GM12878 (cell line): ENCODE measurements at regions not wholly inside any gene's neighbourhood (a gene's known extent, or its start where the extent isn't known, plus 50 kb on each side); places are given as distances from the start of the nearest gene placed in this dataset.
"Not testable (repeated sequence)": the region's sequence is repeated elsewhere in the genome, so short reads cannot be mapped to it uniquely, and the experiment has no call there.

Source experiments
- ATAC-seq: fragments of 200-7000 bp; cut with Tn5 transposase; 3 replicates; pipeline ENCODE4 v1.9.1; 2020; ENCODE audit warnings: mild to moderate bottlenecking, moderate library complexity
- BruUV-seq: library from RNA; stranded (reverse); fragments of 400-500 nt; replicated peaks from 2 replicates; lab custom pipeline; 2021; lab: Mats Ljungman, UMichigan
- CTCF ChIA-PET: fragments of 300-600 bp; sonication (Branson Sonifier 250); formaldehyde crosslinking; extraction: SDS; loops from one replicate; lab custom pipeline; 2021; ENCODE audit warnings: inconsistent platforms; lab: Yijun Ruan, JAX
- POLR2A ChIA-PET: fragments of 350-600 bp; formaldehyde crosslinking; extraction: SDS; loops from one replicate; lab custom pipeline; 2021; ENCODE audit warnings: inconsistent platforms; lab: Charles Lee
- RAD21 ChIA-PET: fragments of 300-600 bp; sonication (Branson Sonifier 250); formaldehyde crosslinking; loops from one replicate; lab custom pipeline; 2023; ENCODE audit warnings: antibody characterized with exemption; ENCODE audit not compliant: unreplicated experiment; lab: Charles Lee
- SMC1A ChIA-PET: fragments of 300-600 bp; sonication (Branson Sonifier 250); formaldehyde crosslinking; loops from one replicate; lab custom pipeline; 2023; ENCODE audit not compliant: unreplicated experiment, uncharacterized antibody; lab: Charles Lee
- DNase-seq: peaks from one replicate; pipeline ENCODE4 v3.0.0-alpha.2; 2011; ENCODE audit warnings: low read depth, low spot score
- FAIRE-seq: peaks from 3 replicates; lab custom pipeline; 2011; peaks lifted over from hg19 to GRCh38; lab: Jason Lieb, UNC
- H2AFZ ChIP-seq: 2 replicates; pipeline ENCODE4 v1.6.0; 2011; ENCODE audit warnings: low read depth, low read length, control low read depth; ENCODE audit not compliant: control insufficient read depth
- H3K27ac ChIP-seq: 2 replicates; pipeline ENCODE4 v1.5.1; 2011; ENCODE audit warnings: control low read depth; ENCODE audit not compliant: control insufficient read depth, insufficient read depth
- H3K27me3 ChIP-seq, 2 experiments: replicated peaks in 1 of 2; 2 replicates each; pipeline versions ENCODE4 v1.6.0 to v1.6.1; 2011; ENCODE audit warnings: low read length in 1 of 2; ENCODE audit not compliant: control insufficient read depth in 2 of 2, insufficient read depth in 2 of 2
- H3K36me3 ChIP-seq, 2 experiments: 2 replicates each; pipeline ENCODE4 v1.5.1; 2011; ENCODE audit warnings: low read length in 1 of 2; ENCODE audit not compliant: control insufficient read depth in 2 of 2, insufficient read depth in 2 of 2
- H3K4me1 ChIP-seq: 2 replicates; pipeline ENCODE4 v1.6.1; 2011; ENCODE audit warnings: mild to moderate bottlenecking, low read length, moderate library complexity, mixed read lengths; ENCODE audit not compliant: control insufficient read depth, insufficient read depth
- H3K4me2 ChIP-seq: 2 replicates; pipeline ENCODE4 v1.6.0; 2011; ENCODE audit warnings: control low read depth; ENCODE audit not compliant: control insufficient read depth, insufficient read depth
- H3K4me3 ChIP-seq: fragments of 200-600 bp; sonication (generic); 2 replicates; pipeline ENCODE4 v1.5.1; 2016
- H3K79me2 ChIP-seq: 2 replicates; pipeline ENCODE4 v1.6.0; 2011; ENCODE audit warnings: low read length; ENCODE audit not compliant: control insufficient read depth, insufficient read depth
- H3K9ac ChIP-seq: 2 replicates; pipeline ENCODE4 v1.8.0; 2011; ENCODE audit warnings: low read length, control low read depth, mixed read lengths; ENCODE audit not compliant: control insufficient read depth, insufficient read depth
- H3K9me3 ChIP-seq: replicated peaks from 3 replicates; pipeline ENCODE4 v1.5.1; 2011; ENCODE audit warnings: mild to moderate bottlenecking, low read length; ENCODE audit not compliant: control insufficient read depth, insufficient read depth
- H4K20me1 ChIP-seq: 2 replicates; pipeline ENCODE4 v1.6.0; 2011; ENCODE audit not compliant: control insufficient read depth, insufficient read depth
- BCL11A ChIP-seq: IDR thresholded peaks from 2 replicates; pipeline ENCODE4 v1.6.1; 2011; ENCODE audit warnings: low read depth, low read length
- MLLT1 ChIP-seq: fragments of 450-650 bp; IDR thresholded peaks from 2 replicates; pipeline ENCODE4 v1.6.1; 2016; ENCODE audit warnings: mild to moderate bottlenecking
- ZBTB11 ChIP-seq: fragments of 450-650 bp; formaldehyde crosslinking; IDR thresholded peaks from 2 replicates; pipeline ENCODE4 v1.5.0; 2022; ENCODE audit warnings: mild to moderate bottlenecking, missing genetic modification characterization
- ZBTB33 ChIP-seq: fragments of 450-650 bp; IDR thresholded peaks from 2 replicates; pipeline ENCODE4 v1.6.1; 2017; ENCODE audit warnings: mild to moderate bottlenecking
- WGBS: methylation state at CpG from one replicate; pipeline ENCODE4 v1.1.6; 2016; ENCODE audit warnings: low lambda C conversion rate; ENCODE audit not compliant: insufficient replicate concordance, insufficient coverage; ENCODE audit errors: missing lambda C conversion rate; 5-methylcytosine and 5-hydroxymethylcytosine counted together
- in situ Hi-C: fragments of 300-500 bp; cut with MboI; formaldehyde crosslinking; loops from 9 replicates; pipeline ENCODE4 v1.14.3; 2018; ENCODE audit warnings: mixed read lengths
- intact Hi-C: fragments of 100-400 bp; cut with micrococcal nuclease; formaldehyde crosslinking; loops from one replicate; pipeline ENCODE4 v1.14.2; 2022; ENCODE audit not compliant: unreplicated experiment

- TF ChIP-seq ZBTB33: no peak
- TF ChIP-seq ZBTB11 (CRISPR knock-in tag): no peak
- TF ChIP-seq MLLT1: no peak
- no peak for TF ChIP-seq BCL11A
Observed at GRCh38 chr14:80017795-80018194, 193.5 kb downstream of the DIO2 start (continued).

- H3K9me3 ChIP-seq, in situ Hi-C loops, FAIRE-seq, BruUV-seq, H2AFZ ChIP-seq, H3K36me3 ChIP-seq, CTCF ChIA-PET, H4K20me1 ChIP-seq, intact Hi-C loops, H3K79me2 ChIP-seq, H3K4me2 ChIP-seq, POLR2A ChIA-PET, H3K4me1 ChIP-seq, H3K4me3 ChIP-seq, RAD21 ChIA-PET, DNase-seq, ATAC-seq, H3K27me3 ChIP-seq, H3K27ac ChIP-seq, SMC1A ChIA-PET, H3K9ac ChIP-seq: not testable (repeated sequence)
- WGBS: no CpG with 5 or more reads among the region's 1 CpG
Observed at GRCh38 chr14:80010245-80010644, 201.1 kb downstream of the DIO2 start.
